Ovary (tissue), 7 donors: ENCODE measurements at regions not wholly inside any gene's neighbourhood (a gene's known extent, or its start where the extent isn't known, plus 50 kb on each side); places are given as distances from the start of the nearest gene placed in this dataset.

Source experiments
- DNase-seq, 5 donors: peaks; one replicate each; pipeline ENCODE4 v3.0.0-alpha.2; 2019 to 2020
- H3K27ac ChIP-seq, 2 donors: fragments of 200-600 bp; one replicate each; pipeline versions ENCODE4 v1.5.1 to v1.8.0; 2019 to 2022
- H3K27me3 ChIP-seq: fragments of 200-600 bp; one replicate; pipeline ENCODE4 v1.8.0; 2022
- H3K36me3 ChIP-seq: fragments of 200-600 bp; sonication (generic); one replicate; pipeline ENCODE4 v1.5.1; 2019
- H3K4me1 ChIP-seq: one replicate; pipeline ENCODE4 v1.8.1; 2013; ENCODE audit warnings: mild to moderate bottlenecking, moderate library complexity; ENCODE audit not compliant: insufficient read depth
- H3K4me3 ChIP-seq: fragments of 200-600 bp; sonication (generic); one replicate; pipeline ENCODE4 v1.5.1; 2017
- H3K9me3 ChIP-seq, 2 donors: fragments of 200-600 bp in 1 of 2; sonication (generic) in 1 of 2; one replicate each; pipeline versions ENCODE4 v1.5.1 to v1.8.1; 2013 to 2019; ENCODE audit warnings: mild to moderate bottlenecking in 1 of 2, moderate library complexity in 1 of 2
- EP300 ChIP-seq: sonication (generic); formaldehyde crosslinking; IDR thresholded peaks from one replicate; pipeline ENCODE4 v1.6.1; 2017; ENCODE audit warnings: antibody characterized with exemption
- POLR2A ChIP-seq: fragments of 450-650 bp; IDR thresholded peaks from one replicate; pipeline ENCODE4 v1.6.1; 2017; ENCODE audit warnings: antibody characterized with exemption, mild to moderate bottlenecking, moderate library complexity
- WGBS, 3 donors: extraction: QIAGEN DNeasy Blood & Tissue Kit in 1 of 3; methylation state at CpG; one replicate each; pipeline versions ENCODE4 v1.1.5 to v1.1.7; 2013 to 2017; 5-methylcytosine and 5-hydroxymethylcytosine counted together
- intact Hi-C, 4 donors: fragments of 100-400 bp; cut with DNase I; formaldehyde crosslinking; loops; one replicate each; pipeline versions ENCODE4 v1.11.0 to v1.15.1; 2022 to 2023
- TF ChIP-seq, protein P1 (sequence below), 3 donors: fragments of 450-650 bp in 2 of 3; fragments of 200-600 bp in 1 of 3; IDR thresholded peaks; one replicate each; pipeline versions ENCODE4 v1.5.1 to v1.8.0; 2016 to 2022; ENCODE audit warnings: antibody characterized with exemption in 3 of 3, mild to moderate bottlenecking in 1 of 3
- donor health status: DM: no; HTN: no; CAD: no; lungs with moderate emphysema.
- donor health status: DM: no; HTN: no; CAD: no.
- donor health status: Bipolar disorder and iron deficiency.
- donor health status: DM: no; HTN: no; CAD: no.
- donor health status: DM: yes; HTN: yes; CAD: no.

DNA sequence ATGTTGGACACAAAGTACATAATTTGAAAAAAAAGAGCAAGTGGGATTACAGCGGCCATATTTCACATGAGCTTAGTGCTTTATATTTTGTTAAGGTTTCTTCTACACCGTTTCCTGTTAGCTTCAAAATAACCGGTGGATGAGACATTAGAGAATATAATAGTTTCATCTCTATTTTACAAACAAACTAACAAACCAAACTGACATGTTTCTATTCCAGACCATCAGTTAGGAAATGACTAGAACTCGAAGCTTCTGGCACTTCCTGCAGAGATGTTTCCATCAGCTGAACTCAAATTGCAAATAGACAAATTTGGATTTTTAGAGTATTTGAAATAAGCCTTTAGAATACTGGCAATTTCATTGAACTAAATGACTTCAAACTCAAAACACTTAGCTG, 86.5 kb downstream of the MTRR start:
- Histone ChIP-seq H3K36me3 (no peaks in the 10 kb centered on the region), H3K4me1 (no peaks in the 10 kb centered on the region), H3K27ac (no peak overlapping the region), H3K27me3 (no peaks in the 10 kb centered on the region), H3K9me3 (no peaks in the 10 kb centered on the region), H3K4me3 (no peak overlapping the region)
- WGBS, 3 donors: 75 to 83% (median 77%) methylated on average over 4 of the region's 4 CpGs
- intact Hi-C loops: no loop called here
- TF ChIP-seq POLR2A (no peak), EP300 (no peak)
- TF ChIP-seq, protein P1, sequence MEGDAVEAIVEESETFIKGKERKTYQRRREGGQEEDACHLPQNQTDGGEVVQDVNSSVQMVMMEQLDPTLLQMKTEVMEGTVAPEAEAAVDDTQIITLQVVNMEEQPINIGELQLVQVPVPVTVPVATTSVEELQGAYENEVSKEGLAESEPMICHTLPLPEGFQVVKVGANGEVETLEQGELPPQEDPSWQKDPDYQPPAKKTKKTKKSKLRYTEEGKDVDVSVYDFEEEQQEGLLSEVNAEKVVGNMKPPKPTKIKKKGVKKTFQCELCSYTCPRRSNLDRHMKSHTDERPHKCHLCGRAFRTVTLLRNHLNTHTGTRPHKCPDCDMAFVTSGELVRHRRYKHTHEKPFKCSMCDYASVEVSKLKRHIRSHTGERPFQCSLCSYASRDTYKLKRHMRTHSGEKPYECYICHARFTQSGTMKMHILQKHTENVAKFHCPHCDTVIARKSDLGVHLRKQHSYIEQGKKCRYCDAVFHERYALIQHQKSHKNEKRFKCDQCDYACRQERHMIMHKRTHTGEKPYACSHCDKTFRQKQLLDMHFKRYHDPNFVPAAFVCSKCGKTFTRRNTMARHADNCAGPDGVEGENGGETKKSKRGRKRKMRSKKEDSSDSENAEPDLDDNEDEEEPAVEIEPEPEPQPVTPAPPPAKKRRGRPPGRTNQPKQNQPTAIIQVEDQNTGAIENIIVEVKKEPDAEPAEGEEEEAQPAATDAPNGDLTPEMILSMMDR (IDR thresholded peaks at IDR 0.05): no peak
- DNase-seq: no peak

DNA sequence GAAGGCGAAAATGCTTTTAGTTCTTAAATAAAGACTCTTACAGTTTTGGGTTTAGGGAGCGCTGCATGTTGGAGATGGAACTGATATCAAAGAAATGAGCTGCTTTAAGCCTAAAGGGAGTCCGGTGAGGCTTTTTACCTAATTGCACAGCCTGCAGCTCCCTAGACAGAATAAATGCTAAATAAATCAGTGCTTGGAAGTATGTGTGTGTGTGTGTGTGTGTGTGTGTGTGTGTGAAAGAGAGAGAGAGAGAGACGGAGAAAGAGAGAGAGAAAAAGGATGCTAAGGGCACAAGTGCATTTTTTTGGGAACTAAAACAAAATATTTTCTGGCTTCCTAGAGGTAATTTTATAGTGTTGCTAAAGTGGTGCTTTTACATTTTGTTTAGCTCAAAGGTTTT, 88.4 kb downstream of the MTRR start:
- no peaks in the 10 kb centered on the region for H3K36me3 ChIP-seq
- no peak for DNase-seq
- 56 to 79% (median 58%) methylated on average over 4 of the region's 4 CpGs for WGBS, 3 donors

DNA sequence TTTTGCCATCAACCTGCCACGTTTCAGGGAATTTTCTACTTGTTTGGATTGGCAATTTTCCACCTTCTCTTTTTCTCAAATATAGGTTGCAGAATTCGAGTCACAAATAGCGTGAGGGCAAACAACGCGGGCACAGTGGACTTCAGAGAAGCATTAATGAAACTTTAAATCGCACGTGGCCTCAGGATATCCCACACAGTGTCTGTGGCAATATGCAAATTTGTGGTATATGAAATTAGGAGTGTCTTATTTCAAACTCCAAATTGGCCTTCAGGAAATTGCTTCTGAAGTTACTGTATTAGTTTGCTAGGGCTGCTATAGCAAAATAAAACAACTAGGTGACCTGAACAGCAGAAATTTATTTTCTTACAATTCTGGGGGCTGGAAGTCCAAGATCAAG, 91.2 kb downstream of the MTRR start:
- no peak overlapping the region for H3K4me3 ChIP-seq
- H3K36me3 ChIP-seq: no peaks in the 10 kb centered on the region
- no peaks in the 10 kb centered on the region for H3K27me3 ChIP-seq
- TF ChIP-seq POLR2A (no peak), EP300 (no peak)
- TF ChIP-seq, protein P1 (IDR thresholded peaks at IDR 0.05): no peak
- intact Hi-C loops: no loop called here
- no peaks in the 10 kb centered on the region for H3K9me3 ChIP-seq
- H3K27ac ChIP-seq: no peak overlapping the region
- DNase-seq: no peak
- no peaks in the 10 kb centered on the region for H3K4me1 ChIP-seq
- WGBS, 3 donors: 80 to 84% (median 82%) methylated on average over 7 of the region's 7 CpGs

More for the DNA sequence above, 88.4 kb downstream of the MTRR start:
- intact Hi-C loops: no loop called here
- Histone ChIP-seq H3K27me3 (no peaks in the 10 kb centered on the region), H3K27ac (no peak overlapping the region), H3K4me1 (no peaks in the 10 kb centered on the region), H3K4me3 (no peak overlapping the region), H3K9me3 (no peaks in the 10 kb centered on the region)
- no peak for TF ChIP-seq POLR2A
- TF ChIP-seq, protein P1 (IDR thresholded peaks at IDR 0.05): no peak
- no peak for TF ChIP-seq EP300

DNA sequence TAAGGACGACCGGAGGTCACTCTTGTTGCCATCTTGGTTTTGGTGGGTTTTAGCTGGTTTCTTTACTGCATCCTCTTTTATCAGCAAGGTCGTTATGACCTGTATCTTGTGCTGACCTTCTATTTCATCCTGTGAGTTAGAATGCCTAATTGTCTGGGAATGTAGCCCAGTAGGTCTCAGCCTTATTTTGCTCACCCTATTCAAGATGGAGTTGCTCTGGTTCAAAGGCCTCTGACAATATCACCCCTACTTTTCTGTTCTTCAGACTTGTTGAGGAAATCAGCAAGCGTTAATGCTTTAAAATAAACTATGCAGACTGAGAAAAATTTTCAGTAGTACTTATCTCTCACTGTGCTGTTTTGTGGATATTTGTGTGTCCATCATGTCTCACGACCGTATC, 92.6 kb downstream of the MTRR start:
- no peak overlapping the region for H3K27ac ChIP-seq
- no peaks in the 10 kb centered on the region for H3K4me1 ChIP-seq
- H3K36me3 ChIP-seq: no peaks in the 10 kb centered on the region
- TF ChIP-seq POLR2A (no peak), EP300 (no peak)
- TF ChIP-seq, protein P1 (IDR thresholded peaks at IDR 0.05): no peak
- 42 to 58% (median 43%) methylated on average over 6 of the region's 6 CpGs for WGBS, 3 donors
- no peaks in the 10 kb centered on the region for H3K27me3 ChIP-seq
- no peak for DNase-seq
- intact Hi-C loops: no loop called here
- no peak overlapping the region for H3K4me3 ChIP-seq
- H3K9me3 ChIP-seq: no peaks in the 10 kb centered on the region

DNA sequence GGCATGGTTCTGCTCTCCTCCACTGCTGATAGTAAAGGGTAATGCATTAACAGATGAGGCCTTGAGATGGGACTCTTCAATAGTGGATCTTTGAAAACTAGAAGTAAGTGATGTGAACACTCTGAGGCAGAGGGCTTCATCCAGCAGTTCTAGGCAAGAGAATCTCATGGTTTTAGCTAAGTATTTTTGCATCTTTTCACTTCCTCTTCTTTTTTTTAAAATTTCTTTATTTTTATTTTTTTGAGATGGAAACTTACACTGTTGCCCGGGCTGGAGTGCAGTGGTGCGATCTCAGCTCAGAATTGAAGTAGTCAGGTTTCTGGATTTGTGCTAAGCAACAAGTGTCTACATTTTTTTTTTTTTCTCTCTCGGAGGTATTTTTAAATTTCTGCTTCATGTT, 101.9 kb downstream of the MTRR start:
- Histone ChIP-seq H3K4me3 (no peak overlapping the region), H3K9me3 (no peaks in the 10 kb centered on the region), H3K36me3 (no peaks in the 10 kb centered on the region), H3K4me1 (no peaks in the 10 kb centered on the region), H3K27me3 (no peaks in the 10 kb centered on the region), H3K27ac (no peak overlapping the region)
- TF ChIP-seq EP300 (no peak), POLR2A (no peak)
- TF ChIP-seq, protein P1 (IDR thresholded peaks at IDR 0.05): no peak
- no peak for DNase-seq
- intact Hi-C loops: no loop called here
- 93 to 94% (median 93%) methylated on average over 3 of the region's 3 CpGs for WGBS, 3 donors
